Activated T-helper 1 cell treated with anti-CD3 and anti-CD28 coated beads, Interleukin-12 subunit alpha, Interleukin-12 subunit beta, Interleukin-2, Interleukin-4 antibody, amounts not matched to agents 30 ng/mL and 10 ng/mL and 1 ng/mL, durations not matched to agents 14 hours and 24 hours and 36 hours (primary cell): ENCODE measurements at regions not wholly inside any gene's neighbourhood (a gene's known extent, or its start where the extent isn't known, plus 50 kb on each side); places are given as distances from the start of the nearest gene placed in this dataset.

Experiments
- DNase-seq: peaks from one replicate; pipeline ENCODE4 v3.0.0; 2021; ENCODE audit warnings: low spot score
- H3K27ac Mint-ChIP-seq: one replicate; pipeline ENCODE4 v1.8.0; 2021; ENCODE audit warnings: mild to moderate bottlenecking, mixed read lengths
- H3K27me3 Mint-ChIP-seq: one replicate; pipeline ENCODE4 v1.8.0; 2022; ENCODE audit warnings: mild to moderate bottlenecking, moderate library complexity, mixed read lengths; ENCODE audit not compliant: insufficient read depth
- H3K36me3 Mint-ChIP-seq: one replicate; pipeline ENCODE4 v1.8.0; 2021; ENCODE audit warnings: low read depth, mixed read lengths
- H3K4me1 Mint-ChIP-seq: one replicate; pipeline ENCODE4 v1.8.0; 2021; ENCODE audit warnings: low read depth, mixed read lengths
- H3K4me3 Mint-ChIP-seq: one replicate; pipeline ENCODE4 v1.8.0; 2021; ENCODE audit warnings: mild to moderate bottlenecking, moderate library complexity, mixed read lengths
- H3K9me3 Mint-ChIP-seq: one replicate; pipeline ENCODE4 v1.8.0; 2021; ENCODE audit warnings: mixed read lengths
- intact Hi-C: fragments of 100-400 bp; cut with micrococcal nuclease; formaldehyde crosslinking; loops from one replicate; pipeline ENCODE4 v1.15.1; 2024

DNA sequence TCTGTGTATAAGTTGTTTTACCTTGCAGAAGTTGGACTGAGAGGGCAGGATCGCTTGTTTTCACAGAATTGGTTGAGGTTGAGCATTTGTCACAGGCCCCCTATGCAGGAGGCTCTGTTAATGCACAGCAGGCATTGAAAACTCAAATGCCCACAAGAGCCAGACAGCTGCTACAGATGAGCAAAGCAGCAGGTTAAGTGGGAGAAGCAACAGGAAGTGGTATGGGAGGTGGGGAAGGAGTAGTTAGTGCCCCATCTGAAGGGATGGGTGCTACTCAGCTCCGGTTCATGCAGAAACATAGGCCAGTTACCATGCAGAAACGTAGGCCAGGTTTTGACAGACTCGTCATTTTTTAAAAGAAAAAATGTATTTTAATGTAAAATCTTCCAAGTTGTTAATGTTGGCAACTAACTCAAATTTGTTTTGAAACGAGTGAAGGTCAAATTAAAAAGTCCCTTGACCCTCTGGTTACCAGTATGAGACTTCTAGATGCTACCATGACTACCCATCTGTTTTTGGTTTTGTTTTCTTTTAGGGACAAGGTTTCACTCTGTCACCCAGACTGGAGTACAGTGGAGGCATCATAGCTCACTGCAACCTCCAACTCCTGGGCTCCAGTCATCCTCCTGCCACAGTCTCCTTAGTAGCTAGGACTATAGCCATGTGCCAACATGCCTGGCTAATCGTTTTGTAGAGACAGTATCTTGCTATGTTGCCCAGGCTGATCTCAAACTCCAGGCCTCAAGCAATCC is 84.7 kb upstream of the FRMD6 start:
- intact Hi-C loops, result no loop called here
- no peaks in the 10 kb centered on the region for H3K36me3 Mint-ChIP-seq

DNA sequence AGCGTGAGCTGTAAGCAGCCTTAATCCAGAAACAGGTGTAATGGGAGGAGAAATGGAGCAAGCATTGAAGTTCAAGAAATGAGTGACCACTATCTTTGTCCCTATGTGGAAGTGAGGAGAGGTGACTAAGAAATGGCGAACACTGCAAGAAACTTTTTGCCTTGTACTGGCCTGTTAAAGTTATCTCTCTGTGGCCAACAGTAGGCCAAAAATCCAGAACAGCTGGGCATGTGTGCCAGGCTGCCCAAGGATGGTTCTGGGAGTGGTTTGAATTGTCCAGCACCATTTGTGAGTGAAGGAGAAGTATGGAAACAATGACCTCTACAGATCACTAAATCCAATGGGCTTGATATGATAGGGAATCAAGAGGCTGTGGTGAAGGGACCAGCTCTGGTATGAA is 83.3 kb upstream of the FRMD6 start:
- no peaks in the 10 kb centered on the region for H3K9me3 Mint-ChIP-seq
- H3K4me1 Mint-ChIP-seq, result peaks cover 11% of the 10 kb centered on the region
- intact Hi-C loops, result no loop called here
- no peaks in the 10 kb centered on the region for H3K36me3 Mint-ChIP-seq
- no peak overlapping the region for H3K27ac Mint-ChIP-seq
- DNase-seq, result no peak
- no peak overlapping the region for H3K4me3 Mint-ChIP-seq
- peaks cover 6% of the 10 kb centered on the region for H3K27me3 Mint-ChIP-seq

More for the DNA sequence above, 84.7 kb upstream of the FRMD6 start:
- H3K27me3 Mint-ChIP-seq, result peaks cover 4% of the 10 kb centered on the region
- no peak for DNase-seq
- H3K9me3 Mint-ChIP-seq, result no peaks in the 10 kb centered on the region
- no peak overlapping the region for H3K27ac Mint-ChIP-seq
- H3K4me1 Mint-ChIP-seq, result peaks cover 11% of the 10 kb centered on the region
- no peak overlapping the region for H3K4me3 Mint-ChIP-seq

DNA sequence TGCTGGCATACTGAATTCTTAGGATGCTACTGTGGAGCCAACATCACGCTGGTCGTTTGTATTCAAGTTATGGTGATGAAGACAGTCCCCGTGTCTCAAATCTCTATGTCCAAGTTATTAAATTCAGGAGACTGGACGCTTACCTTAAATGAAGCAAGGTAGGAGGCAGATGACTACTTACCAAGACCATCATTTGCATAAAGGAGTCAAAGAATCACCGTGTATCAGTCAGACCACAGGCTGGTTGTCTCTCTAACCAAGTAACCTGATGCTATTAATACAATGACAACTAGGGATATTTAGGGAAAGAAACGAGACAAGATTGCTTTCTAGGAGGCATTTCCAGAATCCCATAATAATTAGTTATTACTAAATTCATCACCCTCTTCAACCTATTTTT is 78.1 kb upstream of the FRMD6 start:
- DNase-seq, result no peak
- H3K36me3 Mint-ChIP-seq, result no peaks in the 10 kb centered on the region
- H3K9me3 Mint-ChIP-seq, result no peaks in the 10 kb centered on the region
- no peak overlapping the region for H3K27ac Mint-ChIP-seq
- H3K4me1 Mint-ChIP-seq, result no peaks in the 10 kb centered on the region
- H3K27me3 Mint-ChIP-seq, result peaks cover 12% of the 10 kb centered on the region
- intact Hi-C loops, result no loop called here
- H3K4me3 Mint-ChIP-seq, result no peak overlapping the region

DNA sequence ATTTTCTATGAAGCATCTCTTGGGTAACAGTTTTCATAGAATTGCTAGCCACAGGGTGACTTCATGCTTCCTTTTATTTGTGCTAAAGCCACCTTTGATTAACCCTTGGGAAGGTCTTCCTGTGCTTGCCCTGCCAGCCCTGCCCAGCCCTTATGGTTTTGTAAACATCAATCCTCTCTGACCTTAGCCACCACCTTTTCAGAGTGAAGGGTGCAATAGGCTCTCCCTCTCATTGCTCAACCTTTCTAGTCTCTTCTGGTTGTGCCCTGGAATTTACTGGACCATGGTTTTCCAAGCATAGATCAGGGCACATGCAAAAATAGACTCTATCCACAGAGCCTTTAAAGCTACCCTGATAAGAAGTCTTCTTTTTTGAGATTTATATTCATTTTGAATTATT is 77.7 kb upstream of the FRMD6 start:
- no peaks in the 10 kb centered on the region for H3K4me1 Mint-ChIP-seq
- DNase-seq, result no peak
- H3K27ac Mint-ChIP-seq, result no peak overlapping the region
- peaks cover 12% of the 10 kb centered on the region for H3K27me3 Mint-ChIP-seq
- intact Hi-C loops, result no loop called here
- H3K36me3 Mint-ChIP-seq, result no peaks in the 10 kb centered on the region
- H3K4me3 Mint-ChIP-seq, result no peak overlapping the region
- H3K9me3 Mint-ChIP-seq, result no peaks in the 10 kb centered on the region

DNA sequence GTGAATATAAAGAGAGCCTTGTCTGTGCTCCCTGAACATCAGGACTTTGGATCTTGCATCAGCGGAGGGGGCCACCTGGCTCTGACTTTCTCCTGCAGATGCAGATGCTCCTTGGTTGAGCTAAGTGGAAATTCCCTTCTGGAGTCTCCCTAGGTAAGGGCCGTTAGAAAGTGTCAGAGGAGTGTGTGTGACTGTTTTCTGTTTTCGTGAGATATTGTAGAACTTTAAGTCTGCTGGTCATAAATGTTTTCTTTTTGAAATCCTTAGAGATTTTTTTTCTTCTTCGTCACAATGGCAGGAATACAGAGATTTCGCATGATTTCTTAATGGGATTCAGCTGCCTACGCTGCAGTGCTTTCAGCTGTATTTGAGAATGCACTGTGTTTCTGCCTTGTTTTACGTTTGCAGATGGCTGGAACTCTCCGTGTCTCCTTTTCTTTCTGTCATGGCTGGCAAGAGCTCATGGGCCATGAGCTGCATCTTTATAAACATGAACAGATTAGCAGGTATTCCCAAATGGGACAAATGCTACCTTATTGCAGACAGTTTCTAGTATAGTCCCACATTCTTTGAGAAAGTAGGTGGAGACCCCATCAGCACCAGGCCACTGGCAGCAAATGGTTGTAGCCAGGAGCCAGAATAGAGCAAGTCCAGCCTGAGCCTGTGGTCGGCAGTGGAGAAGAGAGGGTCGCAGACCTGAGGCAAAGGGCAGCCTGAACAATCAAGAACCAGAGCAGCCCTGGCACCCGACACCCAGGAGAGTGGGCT is 76.2 kb upstream of the FRMD6 start:
- no peak for DNase-seq
- peaks cover 15% of the 10 kb centered on the region for H3K27me3 Mint-ChIP-seq
- no peaks in the 10 kb centered on the region for H3K9me3 Mint-ChIP-seq
- no peaks in the 10 kb centered on the region for H3K4me1 Mint-ChIP-seq
- H3K4me3 Mint-ChIP-seq, result no peak overlapping the region
- H3K36me3 Mint-ChIP-seq, result no peaks in the 10 kb centered on the region
- intact Hi-C loops, result no loop called here
- no peak overlapping the region for H3K27ac Mint-ChIP-seq

DNA sequence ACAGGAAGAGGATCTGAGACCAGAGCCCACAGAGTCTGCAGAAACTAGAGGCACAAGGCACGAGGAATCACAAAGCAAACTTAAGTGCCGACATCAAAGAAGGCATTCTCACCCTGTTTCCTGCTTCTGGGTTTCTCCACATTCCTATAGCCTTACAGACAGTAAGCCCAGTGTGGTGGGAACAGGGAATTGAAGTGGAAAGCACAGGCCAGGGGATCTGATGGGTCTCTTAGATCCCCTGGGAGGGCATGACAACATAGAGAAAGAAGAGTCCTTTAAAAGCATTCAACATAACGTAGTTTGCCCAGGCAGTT is 75.6 kb upstream of the FRMD6 start:
- H3K4me3 Mint-ChIP-seq, result no peak overlapping the region
- H3K27me3 Mint-ChIP-seq, result peaks cover 15% of the 10 kb centered on the region
- intact Hi-C loops, result no loop called here

DNA sequence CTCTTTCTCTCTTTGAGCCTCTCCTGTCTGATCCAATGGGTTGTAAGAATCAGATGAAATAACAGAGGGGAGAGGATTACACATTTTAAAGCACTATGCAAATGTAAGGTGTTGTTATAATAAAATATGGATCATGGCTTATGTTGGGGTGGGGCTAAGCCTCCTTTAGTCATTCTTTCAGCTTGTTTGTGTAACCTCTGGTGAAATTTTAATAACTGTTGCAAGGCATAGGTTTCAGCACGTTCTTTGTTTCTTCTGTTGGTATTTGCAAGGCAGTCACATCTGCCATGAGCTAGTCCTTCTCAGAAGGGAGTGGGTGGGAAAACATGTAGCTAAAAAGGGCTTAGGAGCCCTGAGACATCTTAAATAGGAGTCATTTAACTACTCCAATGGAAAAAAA is 74.8 kb upstream of the FRMD6 start:
- no peaks in the 10 kb centered on the region for H3K4me1 Mint-ChIP-seq
- no peak overlapping the region for H3K27ac Mint-ChIP-seq
- intact Hi-C loops, result no loop called here
- no peak overlapping the region for H3K4me3 Mint-ChIP-seq
- peaks cover 14% of the 10 kb centered on the region for H3K27me3 Mint-ChIP-seq
- DNase-seq, result no peak
- H3K36me3 Mint-ChIP-seq, result no peaks in the 10 kb centered on the region
- H3K9me3 Mint-ChIP-seq, result no peaks in the 10 kb centered on the region

More for the DNA sequence above, 75.6 kb upstream of the FRMD6 start:
- H3K27ac Mint-ChIP-seq, result no peak overlapping the region
- no peaks in the 10 kb centered on the region for H3K9me3 Mint-ChIP-seq
- H3K4me1 Mint-ChIP-seq, result no peaks in the 10 kb centered on the region
- no peaks in the 10 kb centered on the region for H3K36me3 Mint-ChIP-seq
- no peak for DNase-seq

DNA sequence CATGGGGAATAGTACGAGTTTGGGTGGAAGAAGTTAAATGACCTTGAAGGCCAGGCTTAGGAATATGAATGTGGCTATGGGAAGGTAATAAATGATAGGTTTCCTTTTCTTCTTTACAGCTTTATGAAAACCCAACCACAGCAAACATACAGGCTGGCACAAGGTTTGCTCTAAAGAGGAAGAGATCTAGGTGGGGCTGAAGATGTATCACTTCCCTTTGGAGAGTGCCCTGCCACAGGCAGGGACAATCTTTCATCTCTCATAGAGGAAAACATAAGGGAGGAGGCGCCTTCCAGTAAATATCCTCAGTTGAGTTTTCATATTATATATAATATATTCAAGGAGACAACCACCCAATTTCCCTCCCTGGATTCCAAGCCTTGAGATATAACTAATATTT is 72.9 kb upstream of the FRMD6 start:
- Mint-ChIP-seq H3K27ac (no peak overlapping the region), H3K27me3 (peaks cover 10% of the 10 kb centered on the region), H3K9me3 (no peaks in the 10 kb centered on the region), H3K4me1 (no peaks in the 10 kb centered on the region), H3K36me3 (no peaks in the 10 kb centered on the region), H3K4me3 (no peak overlapping the region)
- intact Hi-C loops, result no loop called here
- no peak for DNase-seq

DNA sequence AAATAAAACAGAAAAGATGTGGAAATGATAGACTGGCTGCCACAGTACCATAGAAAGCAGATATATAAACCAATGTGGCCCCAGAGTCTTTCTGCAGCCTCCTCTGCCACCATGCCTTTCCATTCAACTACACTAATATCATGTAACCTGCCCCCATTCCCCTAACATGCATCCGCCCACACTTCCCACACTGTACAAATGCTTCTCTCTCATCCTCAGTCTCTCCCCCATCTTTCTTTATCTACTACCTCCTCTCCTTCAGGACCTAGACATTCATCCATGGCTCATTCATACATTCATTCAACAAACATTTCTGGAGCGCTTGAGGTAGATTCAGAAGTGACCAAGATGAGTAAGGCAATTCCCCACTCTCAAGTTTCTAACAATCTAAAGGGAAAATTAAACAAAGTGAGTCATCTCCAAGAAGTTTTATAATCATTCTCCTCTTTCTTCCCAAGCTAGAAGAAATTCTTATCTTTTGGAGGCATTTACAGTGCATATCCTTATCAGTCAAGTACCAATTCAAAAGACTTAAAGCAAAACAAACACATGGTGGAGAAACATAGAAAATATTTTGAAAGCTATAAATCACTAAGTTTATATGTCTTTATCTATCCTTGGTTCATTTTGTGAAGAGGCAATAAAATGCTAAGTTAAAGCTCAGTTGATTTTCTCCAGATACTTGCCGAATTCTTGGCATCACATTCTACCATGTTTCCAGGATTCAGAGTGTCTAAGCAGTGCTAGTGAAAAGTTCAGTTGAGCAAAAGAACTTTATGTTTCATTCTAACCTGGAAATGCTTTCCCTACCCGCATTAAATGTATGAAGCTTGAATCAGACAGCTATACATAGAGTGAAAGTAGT is 70.5 kb upstream of the FRMD6 start:
- no peak overlapping the region for H3K27ac Mint-ChIP-seq
- peaks cover 8% of the 10 kb centered on the region for H3K27me3 Mint-ChIP-seq
- intact Hi-C loops, result no loop called here
- H3K4me1 Mint-ChIP-seq, result no peaks in the 10 kb centered on the region
- H3K36me3 Mint-ChIP-seq, result no peaks in the 10 kb centered on the region
- DNase-seq, result no peak
- no peak overlapping the region for H3K4me3 Mint-ChIP-seq
- H3K9me3 Mint-ChIP-seq, result no peaks in the 10 kb centered on the region

DNA sequence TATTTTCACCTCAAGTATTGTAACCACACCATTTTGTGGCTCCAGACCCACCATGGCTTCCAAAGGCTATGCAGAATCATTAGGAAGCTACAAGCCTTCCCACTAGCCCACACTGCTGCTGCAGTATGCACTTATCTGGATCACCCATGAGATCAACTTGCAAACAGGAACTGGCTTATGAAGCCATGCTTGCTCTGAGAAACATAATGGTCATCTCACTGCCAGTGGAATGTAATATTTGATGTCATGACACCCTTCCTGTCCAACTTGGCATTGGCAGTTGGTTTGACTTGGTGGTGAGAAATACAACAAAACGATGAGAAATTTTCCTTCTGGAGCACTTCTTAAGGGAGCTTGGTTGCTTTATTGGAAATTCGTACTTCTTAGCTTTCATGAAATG is 69.3 kb upstream of the FRMD6 start:
- peaks cover 8% of the 10 kb centered on the region for H3K27me3 Mint-ChIP-seq
- no peaks in the 10 kb centered on the region for H3K36me3 Mint-ChIP-seq
- H3K27ac Mint-ChIP-seq, result no peak overlapping the region
- H3K4me3 Mint-ChIP-seq, result no peak overlapping the region
- intact Hi-C loops, result no loop called here
- no peak for DNase-seq
- H3K4me1 Mint-ChIP-seq, result no peaks in the 10 kb centered on the region
- no peaks in the 10 kb centered on the region for H3K9me3 Mint-ChIP-seq

DNA sequence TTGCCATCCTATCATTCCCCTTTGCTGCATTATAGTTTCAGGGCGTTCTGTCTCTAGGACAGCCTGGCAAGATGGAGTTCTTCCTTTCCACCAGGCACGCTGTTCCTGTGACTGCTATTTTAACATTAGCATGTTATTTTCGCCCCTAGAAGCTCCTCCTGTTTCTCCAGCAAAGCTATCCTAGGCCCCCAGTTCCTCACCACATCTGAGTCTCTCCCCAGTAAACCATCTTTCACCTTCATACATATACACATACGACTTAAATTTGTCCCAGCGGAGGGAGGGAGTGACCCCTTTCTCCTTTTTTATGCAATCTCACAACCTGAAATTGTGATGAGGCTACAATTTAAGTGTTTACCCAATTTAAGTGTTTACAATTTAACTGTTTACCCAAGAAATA is 66.7 kb upstream of the FRMD6 start:
- Mint-ChIP-seq H3K27me3 (peaks cover 8% of the 10 kb centered on the region), H3K36me3 (no peaks in the 10 kb centered on the region), H3K4me3 (no peak overlapping the region), H3K27ac (no peak overlapping the region), H3K4me1 (no peaks in the 10 kb centered on the region), H3K9me3 (no peaks in the 10 kb centered on the region)
- no peak for DNase-seq
- intact Hi-C loops, result no loop called here

DNA sequence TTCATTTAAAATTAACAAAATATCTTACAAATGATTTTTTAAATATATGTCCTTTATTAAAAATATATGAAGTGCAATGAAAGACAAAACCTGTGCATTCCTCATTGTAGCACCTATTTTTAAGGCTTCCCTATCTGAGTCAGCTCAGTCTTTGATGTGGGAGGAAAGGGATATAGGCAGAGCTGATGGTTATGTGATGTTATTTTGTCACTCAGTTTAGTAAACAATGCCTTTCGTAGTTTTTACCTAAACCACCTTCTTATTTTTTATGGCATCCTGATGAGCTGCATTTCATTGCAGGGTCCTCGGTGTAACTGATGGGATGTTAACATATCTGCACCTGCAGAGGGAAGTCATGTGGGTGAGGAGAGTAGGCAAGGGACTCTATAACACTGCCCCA is 58.9 kb upstream of the FRMD6 start:
- Mint-ChIP-seq H3K36me3 (no peaks in the 10 kb centered on the region), H3K27me3 (peaks cover 38% of the 10 kb centered on the region), H3K4me1 (peaks cover 8% of the 10 kb centered on the region), H3K4me3 (no peak overlapping the region), H3K27ac (no peak overlapping the region), H3K9me3 (no peaks in the 10 kb centered on the region)
- DNase-seq, result no peak
- intact Hi-C loops, result no loop called here

DNA sequence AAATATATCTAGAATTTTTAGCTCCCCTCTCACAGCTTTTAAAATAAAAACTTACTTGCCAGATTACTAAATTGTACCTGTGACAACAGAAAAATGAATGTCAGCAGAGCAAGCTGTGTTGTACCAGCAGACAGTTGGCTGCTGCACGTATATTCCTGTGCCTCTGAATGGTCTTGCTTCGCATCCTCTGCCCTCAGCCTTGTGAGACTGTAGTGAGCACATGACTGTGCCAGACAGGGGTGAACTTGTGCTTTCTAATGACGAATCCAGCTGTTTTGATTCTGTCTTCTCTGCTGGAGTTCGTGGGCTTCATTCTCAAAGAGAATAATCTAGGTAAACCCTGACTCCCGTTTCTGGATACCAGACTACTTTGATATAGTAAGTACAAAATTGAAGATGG is 58.3 kb upstream of the FRMD6 start:
- no peaks in the 10 kb centered on the region for H3K9me3 Mint-ChIP-seq
- H3K4me1 Mint-ChIP-seq, result peaks cover 8% of the 10 kb centered on the region
- no peak for DNase-seq
- H3K4me3 Mint-ChIP-seq, result no peak overlapping the region
- H3K27ac Mint-ChIP-seq, result no peak overlapping the region
- intact Hi-C loops, result no loop called here
- H3K36me3 Mint-ChIP-seq, result no peaks in the 10 kb centered on the region
- peaks cover 38% of the 10 kb centered on the region for H3K27me3 Mint-ChIP-seq
